Keratinocyte (primary cell): ENCODE measurements at regions not wholly inside any gene's neighbourhood (a gene's known extent, or its start where the extent isn't known, plus 50 kb on each side); places are given as distances from the start of the nearest gene placed in this dataset.

Experiments
- DNase-seq: peaks from one replicate; pipeline ENCODE4 v3.0.0-alpha.2; 2011; ENCODE audit warnings: low read depth, missing footprints, low spot score
- FAIRE-seq: peaks from 2 replicates; lab custom pipeline; 2011; peaks lifted over from hg19 to GRCh38; lab: Jason Lieb, UNC
- H2AFZ ChIP-seq: 2 replicates; pipeline ENCODE4 v1.6.0; 2012; ENCODE audit warnings: low read length, control low read depth, inconsistent platforms; ENCODE audit not compliant: control insufficient read depth
- H3K27ac ChIP-seq: 2 replicates; pipeline ENCODE4 v1.5.1; 2011; ENCODE audit warnings: low read length; ENCODE audit not compliant: control insufficient read depth, insufficient read depth
- H3K27me3 ChIP-seq: 3 replicates; pipeline ENCODE4 v1.6.0; 2011; ENCODE audit warnings: low read length; ENCODE audit not compliant: control insufficient read depth, insufficient read depth; ENCODE audit errors: extremely low read depth
- H3K36me3 ChIP-seq, 2 experiments: 2 replicates in 1 of 2; 3 replicates in 1 of 2; pipeline ENCODE4 v1.5.1; 2011; ENCODE audit warnings: low read length in 2 of 2, mild to moderate bottlenecking in 1 of 2; ENCODE audit not compliant: control insufficient read depth in 2 of 2, insufficient read depth in 2 of 2; ENCODE audit errors: extremely low read depth in 1 of 2
- H3K4me1 ChIP-seq: 3 replicates; pipeline ENCODE4 v1.5.1; 2011; ENCODE audit warnings: low read length; ENCODE audit not compliant: control insufficient read depth, insufficient read depth; ENCODE audit errors: extremely low read depth
- H3K4me2 ChIP-seq: 3 replicates; pipeline ENCODE4 v1.6.0; 2011; ENCODE audit warnings: low read depth, low read length; ENCODE audit not compliant: control insufficient read depth, insufficient read depth; ENCODE audit errors: extremely low read depth
- H3K4me3 ChIP-seq, 3 experiments: fragments of 200-600 bp in 1 of 3; sonication (generic) in 1 of 3; 2 replicates in 2 of 3; 3 replicates in 1 of 3; pipeline ENCODE4 v1.5.1; 2011 to 2016; ENCODE audit warnings: low read length in 3 of 3, mild to moderate bottlenecking in 3 of 3, control low read depth in 2 of 3, inconsistent platforms in 1 of 3, low read depth in 1 of 3, mixed read lengths in 1 of 3, mixed run types in 1 of 3, moderate library complexity in 1 of 3; ENCODE audit not compliant: control insufficient read depth in 2 of 3, insufficient read depth in 2 of 3; ENCODE audit errors: extremely low read depth in 1 of 3
- H3K79me2 ChIP-seq: 2 replicates; pipeline ENCODE4 v1.6.0; 2012; ENCODE audit warnings: low read length; ENCODE audit not compliant: control insufficient read depth, insufficient read depth
- H3K9ac ChIP-seq: 3 replicates; pipeline ENCODE4 v1.6.0; 2011; ENCODE audit warnings: low read length; ENCODE audit not compliant: control insufficient read depth, insufficient read depth; ENCODE audit errors: extremely low read depth
- H3K9me1 ChIP-seq: 3 replicates; pipeline ENCODE4 v1.6.0; 2011; ENCODE audit warnings: low read length; ENCODE audit not compliant: control insufficient read depth, insufficient read depth; ENCODE audit errors: extremely low read depth
- H3K9me3 ChIP-seq: 2 replicates; pipeline ENCODE4 v1.5.1; 2012; ENCODE audit warnings: low read depth, low read length; ENCODE audit not compliant: control insufficient read depth
- H4K20me1 ChIP-seq: 3 replicates; pipeline ENCODE4 v1.6.0; 2011; ENCODE audit warnings: low read length; ENCODE audit not compliant: control insufficient read depth, insufficient read depth; ENCODE audit errors: extremely low read depth
- EZH2 ChIP-seq: IDR thresholded peaks from one replicate; pipeline ENCODE4 v1.6.1; 2012; ENCODE audit warnings: inconsistent platforms, mild to moderate bottlenecking, low read length, moderate library complexity
- dilution Hi-C: fragments of 300-500 bp; cut with MboI; formaldehyde crosslinking; loops from one replicate; pipeline ENCODE4 v1.7.0; 2020; ENCODE audit warnings: low sequenced_read_pairs; ENCODE audit not compliant: extremely low pct_ligation_motif_present
- TF ChIP-seq, protein P1 (sequence below), 3 experiments: IDR thresholded peaks in 1 of 3; conservative IDR thresholded peaks in 1 of 3; optimal IDR thresholded peaks in 1 of 3; 2 replicates in 2 of 3; 3 replicates in 1 of 3; pipeline versions ENCODE3 to v1.5.1; 2011; ENCODE audit warnings: low read length in 3 of 3, mild to moderate bottlenecking in 3 of 3, moderate library complexity in 2 of 3, control low read depth in 1 of 3, inconsistent platforms in 1 of 3; ENCODE audit not compliant: insufficient read depth in 2 of 3; ENCODE audit errors: extremely low read depth in 1 of 3

- H3K4me3 ChIP-seq = no peak overlapping the region
- no peaks in the 10 kb centered on the region for H3K79me2 ChIP-seq
- no peak overlapping the region for H3K9ac ChIP-seq
- H3K9me1 ChIP-seq = no peaks in the 10 kb centered on the region
- H3K27ac ChIP-seq = no peak overlapping the region
- DNase-seq = no peak
- no peak for FAIRE-seq
- no peak overlapping the region for H3K4me2 ChIP-seq
- H3K27me3 ChIP-seq = no peaks in the 10 kb centered on the region
- no peaks in the 10 kb centered on the region for H3K4me1 ChIP-seq
- no peak for TF ChIP-seq EZH2
- TF ChIP-seq, protein P1, sequence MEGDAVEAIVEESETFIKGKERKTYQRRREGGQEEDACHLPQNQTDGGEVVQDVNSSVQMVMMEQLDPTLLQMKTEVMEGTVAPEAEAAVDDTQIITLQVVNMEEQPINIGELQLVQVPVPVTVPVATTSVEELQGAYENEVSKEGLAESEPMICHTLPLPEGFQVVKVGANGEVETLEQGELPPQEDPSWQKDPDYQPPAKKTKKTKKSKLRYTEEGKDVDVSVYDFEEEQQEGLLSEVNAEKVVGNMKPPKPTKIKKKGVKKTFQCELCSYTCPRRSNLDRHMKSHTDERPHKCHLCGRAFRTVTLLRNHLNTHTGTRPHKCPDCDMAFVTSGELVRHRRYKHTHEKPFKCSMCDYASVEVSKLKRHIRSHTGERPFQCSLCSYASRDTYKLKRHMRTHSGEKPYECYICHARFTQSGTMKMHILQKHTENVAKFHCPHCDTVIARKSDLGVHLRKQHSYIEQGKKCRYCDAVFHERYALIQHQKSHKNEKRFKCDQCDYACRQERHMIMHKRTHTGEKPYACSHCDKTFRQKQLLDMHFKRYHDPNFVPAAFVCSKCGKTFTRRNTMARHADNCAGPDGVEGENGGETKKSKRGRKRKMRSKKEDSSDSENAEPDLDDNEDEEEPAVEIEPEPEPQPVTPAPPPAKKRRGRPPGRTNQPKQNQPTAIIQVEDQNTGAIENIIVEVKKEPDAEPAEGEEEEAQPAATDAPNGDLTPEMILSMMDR (optimal IDR thresholded peaks at IDR 0.05 in 1 of 3, IDR thresholded peaks at IDR 0.05 in 1 of 3, conservative IDR thresholded peaks at IDR 0.05 in 1 of 3; ENCODE audit: extremely low read depth in 1 of 3, insufficient read depth in 2 of 3, low read length in 3 of 3) = no peak
- H2AFZ ChIP-seq = no peak overlapping the region
- dilution Hi-C loops = no loop called here
- H3K9me3 ChIP-seq = no peaks in the 10 kb centered on the region
- H3K36me3 ChIP-seq = no peaks in the 10 kb centered on the region
- H4K20me1 ChIP-seq = no peaks in the 10 kb centered on the region
These were observed 145.3 kb downstream of the HINT1 start for GRCh38 chr5:131019601-131020315.

GRCh38 chr5:131019111-131019510 lies 145.9 kb downstream of the HINT1 start:
- no peak overlapping the region for H3K4me2 ChIP-seq
- H3K4me3 ChIP-seq = no peak overlapping the region
- TF ChIP-seq, protein P1 (optimal IDR thresholded peaks at IDR 0.05 in 1 of 3, IDR thresholded peaks at IDR 0.05 in 1 of 3, conservative IDR thresholded peaks at IDR 0.05 in 1 of 3; ENCODE audit: extremely low read depth in 1 of 3, insufficient read depth in 2 of 3, low read length in 3 of 3) = no peak
- TF ChIP-seq EZH2 = no peak
- H3K27ac ChIP-seq = no peak overlapping the region
- no peaks in the 10 kb centered on the region for H3K4me1 ChIP-seq
- H3K36me3 ChIP-seq = no peaks in the 10 kb centered on the region
- H3K9me3 ChIP-seq = no peaks in the 10 kb centered on the region
- DNase-seq = no peak
- H3K79me2 ChIP-seq = no peaks in the 10 kb centered on the region
- no peak overlapping the region for H3K9ac ChIP-seq
- no peaks in the 10 kb centered on the region for H4K20me1 ChIP-seq
- dilution Hi-C loops = no loop called here
- no peak for FAIRE-seq
- no peaks in the 10 kb centered on the region for H3K27me3 ChIP-seq
- no peak overlapping the region for H2AFZ ChIP-seq
- no peaks in the 10 kb centered on the region for H3K9me1 ChIP-seq
